ENCODE measurements at regions not wholly inside any gene's neighbourhood (a gene's known extent, or its start where the extent isn't known, plus 50 kb on each side); places are given as distances from the start of the nearest gene placed in this dataset.

GRCh38 chr6:74091794-74092157 lies 395.8 kb downstream of the CD109 start:
- no peak for TF ChIP-seq CTCF (IDR thresholded peaks at IDR 0.05; ENCODE audit: low read length)
- no peak for TF ChIP-seq EZH2 (IDR thresholded peaks at IDR 0.05; ENCODE audit: borderline replicate concordance, low read length)
